Chondrocyte (in vitro differentiated cells): ENCODE measurements at regions not wholly inside any gene's neighbourhood (a gene's known extent, or its start where the extent isn't known, plus 50 kb on each side); places are given as distances from the start of the nearest gene placed in this dataset.
"Not testable (repeated sequence)": the region's sequence is repeated elsewhere in the genome, so short reads cannot be mapped to it uniquely, and the experiment has no call there.

ENCODE experiments used
- DNase-seq: peaks from one replicate; pipeline ENCODE4 v3.0.0; 2021; ENCODE audit warnings: mixed read lengths, low spot score
- H3K27ac Mint-ChIP-seq: one replicate; pipeline ENCODE4 v1.8.0; 2021; ENCODE audit warnings: mild to moderate bottlenecking, moderate library complexity, mixed read lengths; ENCODE audit not compliant: unreplicated experiment
- H3K27me3 Mint-ChIP-seq: 2 replicates; pipeline ENCODE4 v1.8.0; 2021; ENCODE audit warnings: low read depth, mixed read lengths
- H3K36me3 Mint-ChIP-seq: 2 replicates; pipeline ENCODE4 v1.8.0; 2021; ENCODE audit warnings: low read depth, mixed read lengths
- H3K4me1 Mint-ChIP-seq: 2 replicates; pipeline ENCODE4 v1.8.0; 2021; ENCODE audit warnings: low read depth, mild to moderate bottlenecking, mixed read lengths
- H3K4me3 Mint-ChIP-seq: one replicate; pipeline ENCODE4 v1.8.0; 2021; ENCODE audit warnings: mild to moderate bottlenecking, moderate library complexity, mixed read lengths; ENCODE audit not compliant: unreplicated experiment
- H3K9me3 Mint-ChIP-seq: 2 replicates; pipeline ENCODE4 v1.8.0; 2021; ENCODE audit warnings: low read depth, mixed read lengths
- TF ChIP-seq, protein P1 (sequence below): fragments of 200-600 bp; sonication (generic); IDR thresholded peaks from 2 replicates; pipeline ENCODE4 v1.5.0; 2021; ENCODE audit warnings: antibody characterized with exemption, mild to moderate bottlenecking, moderate library complexity

DNA sequence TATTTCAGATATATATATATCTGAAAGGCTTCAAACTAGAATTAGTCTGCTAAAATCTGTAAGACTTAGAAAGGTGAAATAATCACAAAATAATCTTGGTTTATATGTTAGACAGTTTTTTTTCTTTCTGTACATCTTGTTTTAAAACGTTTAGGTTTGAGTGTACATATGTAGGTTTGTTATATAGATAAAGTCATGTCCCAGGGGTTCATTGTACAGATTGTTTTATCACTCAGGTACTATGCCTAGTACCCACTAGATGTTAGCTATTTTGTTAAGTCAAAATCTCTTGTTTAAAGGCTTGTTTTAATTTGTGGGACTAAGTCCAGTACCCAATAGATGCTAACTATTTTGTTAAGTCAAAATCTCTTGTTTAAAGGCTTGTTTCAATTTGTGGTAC lies 1339.0 kb upstream of the CITED2 start:
- peaks cover 24% of the 10 kb centered on the region for H3K9me3 Mint-ChIP-seq
- no peak overlapping the region for H3K4me3 Mint-ChIP-seq
- TF ChIP-seq, protein P1, sequence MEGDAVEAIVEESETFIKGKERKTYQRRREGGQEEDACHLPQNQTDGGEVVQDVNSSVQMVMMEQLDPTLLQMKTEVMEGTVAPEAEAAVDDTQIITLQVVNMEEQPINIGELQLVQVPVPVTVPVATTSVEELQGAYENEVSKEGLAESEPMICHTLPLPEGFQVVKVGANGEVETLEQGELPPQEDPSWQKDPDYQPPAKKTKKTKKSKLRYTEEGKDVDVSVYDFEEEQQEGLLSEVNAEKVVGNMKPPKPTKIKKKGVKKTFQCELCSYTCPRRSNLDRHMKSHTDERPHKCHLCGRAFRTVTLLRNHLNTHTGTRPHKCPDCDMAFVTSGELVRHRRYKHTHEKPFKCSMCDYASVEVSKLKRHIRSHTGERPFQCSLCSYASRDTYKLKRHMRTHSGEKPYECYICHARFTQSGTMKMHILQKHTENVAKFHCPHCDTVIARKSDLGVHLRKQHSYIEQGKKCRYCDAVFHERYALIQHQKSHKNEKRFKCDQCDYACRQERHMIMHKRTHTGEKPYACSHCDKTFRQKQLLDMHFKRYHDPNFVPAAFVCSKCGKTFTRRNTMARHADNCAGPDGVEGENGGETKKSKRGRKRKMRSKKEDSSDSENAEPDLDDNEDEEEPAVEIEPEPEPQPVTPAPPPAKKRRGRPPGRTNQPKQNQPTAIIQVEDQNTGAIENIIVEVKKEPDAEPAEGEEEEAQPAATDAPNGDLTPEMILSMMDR: no peak
- peaks cover 3% of the 10 kb centered on the region for H3K4me1 Mint-ChIP-seq
- no peaks in the 10 kb centered on the region for H3K27me3 Mint-ChIP-seq
- peaks cover 5% of the 10 kb centered on the region for H3K36me3 Mint-ChIP-seq
- no peak for DNase-seq
- H3K27ac Mint-ChIP-seq: no peak overlapping the region

DNA sequence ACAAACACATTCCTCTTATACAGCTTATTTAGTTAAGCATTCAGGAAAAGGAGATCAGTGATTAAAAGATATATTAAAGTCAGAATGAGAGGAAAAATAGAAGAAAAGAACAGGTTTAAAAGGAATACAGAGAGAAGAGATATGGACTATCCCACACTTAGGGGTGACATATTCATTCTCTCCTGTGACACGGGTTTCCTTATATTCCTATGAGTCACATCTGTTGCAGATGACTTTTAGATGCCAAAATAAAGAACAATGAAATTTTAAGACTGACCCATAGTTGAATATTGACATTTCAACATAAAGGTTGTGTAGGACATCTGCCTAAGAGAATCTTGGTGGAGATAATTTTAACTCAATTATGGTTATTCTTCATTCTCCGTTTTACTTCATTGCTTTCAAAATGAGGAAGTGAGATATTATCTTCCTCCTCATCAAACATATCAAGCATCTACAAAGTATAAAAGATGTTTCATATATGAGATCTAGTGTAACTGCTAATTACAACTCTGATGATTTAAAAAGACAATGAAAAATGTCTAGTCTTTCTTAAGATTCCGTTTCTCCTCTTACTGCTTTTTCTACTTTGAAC lies 1336.7 kb upstream of the CITED2 start:
- Mint-ChIP-seq H3K4me1 (peaks cover 9% of the 10 kb centered on the region), H3K27me3 (no peaks in the 10 kb centered on the region), H3K36me3 (peaks cover 1% of the 10 kb centered on the region), H3K9me3 (peaks cover 15% of the 10 kb centered on the region), H3K4me3 (no peak overlapping the region), H3K27ac (no peak overlapping the region)
- TF ChIP-seq, protein P1: no peak
- DNase-seq: no peak

DNA sequence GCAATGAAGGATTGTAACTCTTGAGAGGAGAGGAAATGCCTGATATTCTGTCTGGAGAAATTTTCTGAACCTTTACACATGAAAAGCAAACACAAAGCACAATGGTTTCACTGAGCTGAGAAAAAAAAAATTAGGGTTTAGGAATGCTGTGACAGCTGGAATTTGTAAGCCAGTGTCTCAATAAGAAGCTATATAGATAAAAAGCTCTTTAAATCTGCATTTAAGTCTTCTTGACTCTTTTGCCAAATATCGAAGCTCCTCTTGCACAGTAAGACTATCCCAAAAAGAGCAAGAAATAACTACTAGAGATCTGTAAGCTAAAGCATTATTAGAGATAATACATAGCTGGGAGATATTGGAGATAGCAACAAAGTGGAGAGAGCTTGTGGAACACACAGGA lies 1334.0 kb upstream of the CITED2 start:
- Mint-ChIP-seq H3K9me3 (peaks cover 22% of the 10 kb centered on the region), H3K27me3 (no peaks in the 10 kb centered on the region), H3K4me3 (no peak overlapping the region), H3K36me3 (no peaks in the 10 kb centered on the region), H3K27ac (peak overlapping the region; percentile 6), H3K4me1 (peaks cover 9% of the 10 kb centered on the region)
- DNase-seq: no peak
- TF ChIP-seq, protein P1: no peak

DNA sequence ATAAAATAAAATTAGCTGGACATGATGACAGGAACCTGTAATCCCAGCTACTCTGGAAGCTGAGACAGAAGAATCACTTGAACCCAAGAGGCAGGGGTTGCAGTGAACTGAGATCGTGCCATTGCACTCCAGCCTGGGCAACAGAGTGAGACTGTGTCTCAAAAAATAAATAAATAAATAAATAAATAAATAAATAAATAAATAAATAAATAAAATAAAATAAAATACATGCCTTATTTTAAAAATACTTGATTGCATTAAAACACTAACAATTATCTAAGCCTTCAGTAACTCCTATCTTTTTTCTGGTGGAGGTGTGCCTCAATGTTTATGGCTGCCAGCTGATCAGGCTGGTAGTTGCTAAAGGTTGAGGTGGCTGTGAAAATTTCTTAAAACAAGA lies 1329.6 kb upstream of the CITED2 start:
- not testable (repeated sequence) for H3K4me3 Mint-ChIP-seq, H3K4me1 Mint-ChIP-seq, DNase-seq, H3K36me3 Mint-ChIP-seq, H3K27me3 Mint-ChIP-seq, H3K27ac Mint-ChIP-seq
- peaks cover 30% of the 10 kb centered on the region for H3K9me3 Mint-ChIP-seq

DNA sequence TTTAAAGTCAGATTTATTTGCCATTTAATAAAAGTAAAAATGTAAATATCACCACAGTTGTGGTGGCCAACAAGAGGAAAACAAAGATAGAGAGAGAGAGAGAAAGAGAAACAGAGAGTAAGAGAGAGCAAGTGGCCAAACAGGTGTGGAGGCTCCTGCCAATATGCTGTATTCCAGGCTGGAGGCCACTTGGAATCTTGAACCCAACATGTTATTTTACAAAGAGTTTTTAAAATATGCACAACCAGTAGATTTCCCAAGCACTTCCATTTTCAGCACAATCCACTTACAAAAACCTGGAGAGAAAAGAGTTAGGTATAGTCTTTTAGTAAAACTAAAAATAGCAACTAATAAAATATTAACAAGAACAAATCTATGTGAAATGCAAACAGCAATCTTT lies 1323.1 kb upstream of the CITED2 start:
- H3K36me3 Mint-ChIP-seq: peaks cover 3% of the 10 kb centered on the region
- H3K4me1 Mint-ChIP-seq: no peaks in the 10 kb centered on the region
- no peaks in the 10 kb centered on the region for H3K27me3 Mint-ChIP-seq
- TF ChIP-seq, protein P1: no peak
- H3K4me3 Mint-ChIP-seq: no peak overlapping the region
- H3K9me3 Mint-ChIP-seq: peaks cover 27% of the 10 kb centered on the region
- H3K27ac Mint-ChIP-seq: no peak overlapping the region
- DNase-seq: no peak
